PFSK-1 (cell line): ENCODE measurements at regions not wholly inside any gene's neighbourhood (a gene's known extent, or its start where the extent isn't known, plus 50 kb on each side); places are given as distances from the start of the nearest gene placed in this dataset.

ENCODE experiments used
- FOXP2 ChIP-seq: optimal IDR thresholded peaks from 2 replicates; pipeline ENCODE3; 2011; ENCODE audit warnings: borderline replicate concordance, control low read depth, inconsistent platforms; ENCODE audit not compliant: insufficient read depth; ENCODE audit errors: extremely low read length, extremely low read depth
- POLR2AphosphoS5 ChIP-seq: IDR thresholded peaks from 2 replicates; pipeline ENCODE4 v1.6.1; 2012; ENCODE audit warnings: low read depth, mild to moderate bottlenecking, control low read depth, low read length, moderate library complexity
- SIN3A ChIP-seq: IDR thresholded peaks from 2 replicates; pipeline ENCODE4 v1.6.1; 2012; ENCODE audit warnings: mild to moderate bottlenecking, low read length, moderate library complexity, borderline replicate concordance; ENCODE audit not compliant: insufficient read depth
- TAF1 ChIP-seq: IDR thresholded peaks from 2 replicates; pipeline ENCODE4 v1.6.1; 2012; ENCODE audit warnings: low read length, control low read depth, borderline replicate concordance; ENCODE audit not compliant: insufficient read depth
- TF ChIP-seq, protein P1 (sequence below), 2 experiments: IDR thresholded peaks; 2 replicates each; pipeline versions ENCODE4 v1.6.1 to v1.8.0; 2011 to 2012; ENCODE audit warnings: low read depth in 2 of 2, low read length in 2 of 2, control low read depth in 1 of 2, inconsistent platforms in 1 of 2, mild to moderate bottlenecking in 1 of 2, moderate library complexity in 1 of 2; ENCODE audit not compliant: insufficient read depth in 1 of 2

DNA sequence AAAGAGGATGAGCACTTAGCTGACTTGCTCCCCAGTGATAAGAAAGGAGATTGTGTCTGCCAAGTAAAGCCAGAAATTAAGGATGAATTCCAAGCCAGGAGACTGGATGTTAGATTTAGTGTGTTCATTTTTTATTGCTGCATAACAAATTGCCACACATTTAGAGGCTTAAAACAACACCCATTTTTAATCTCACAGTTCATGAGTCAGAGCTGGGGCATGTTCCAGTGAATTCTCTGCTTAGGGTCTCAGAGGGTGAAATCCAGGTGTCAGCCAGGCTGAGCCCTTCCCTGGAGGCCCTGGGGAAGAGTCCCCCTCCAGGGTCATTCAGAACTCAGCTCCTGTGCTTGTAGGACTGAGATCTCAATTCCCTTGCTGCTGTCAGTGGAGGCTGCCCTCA, 352.8 kb downstream of the BUD13 start:
- no peak for TF ChIP-seq TAF1
- no peak for TF ChIP-seq POLR2AphosphoS5
- TF ChIP-seq, protein P1, sequence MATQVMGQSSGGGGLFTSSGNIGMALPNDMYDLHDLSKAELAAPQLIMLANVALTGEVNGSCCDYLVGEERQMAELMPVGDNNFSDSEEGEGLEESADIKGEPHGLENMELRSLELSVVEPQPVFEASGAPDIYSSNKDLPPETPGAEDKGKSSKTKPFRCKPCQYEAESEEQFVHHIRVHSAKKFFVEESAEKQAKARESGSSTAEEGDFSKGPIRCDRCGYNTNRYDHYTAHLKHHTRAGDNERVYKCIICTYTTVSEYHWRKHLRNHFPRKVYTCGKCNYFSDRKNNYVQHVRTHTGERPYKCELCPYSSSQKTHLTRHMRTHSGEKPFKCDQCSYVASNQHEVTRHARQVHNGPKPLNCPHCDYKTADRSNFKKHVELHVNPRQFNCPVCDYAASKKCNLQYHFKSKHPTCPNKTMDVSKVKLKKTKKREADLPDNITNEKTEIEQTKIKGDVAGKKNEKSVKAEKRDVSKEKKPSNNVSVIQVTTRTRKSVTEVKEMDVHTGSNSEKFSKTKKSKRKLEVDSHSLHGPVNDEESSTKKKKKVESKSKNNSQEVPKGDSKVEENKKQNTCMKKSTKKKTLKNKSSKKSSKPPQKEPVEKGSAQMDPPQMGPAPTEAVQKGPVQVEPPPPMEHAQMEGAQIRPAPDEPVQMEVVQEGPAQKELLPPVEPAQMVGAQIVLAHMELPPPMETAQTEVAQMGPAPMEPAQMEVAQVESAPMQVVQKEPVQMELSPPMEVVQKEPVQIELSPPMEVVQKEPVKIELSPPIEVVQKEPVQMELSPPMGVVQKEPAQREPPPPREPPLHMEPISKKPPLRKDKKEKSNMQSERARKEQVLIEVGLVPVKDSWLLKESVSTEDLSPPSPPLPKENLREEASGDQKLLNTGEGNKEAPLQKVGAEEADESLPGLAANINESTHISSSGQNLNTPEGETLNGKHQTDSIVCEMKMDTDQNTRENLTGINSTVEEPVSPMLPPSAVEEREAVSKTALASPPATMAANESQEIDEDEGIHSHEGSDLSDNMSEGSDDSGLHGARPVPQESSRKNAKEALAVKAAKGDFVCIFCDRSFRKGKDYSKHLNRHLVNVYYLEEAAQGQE (IDR thresholded peaks at IDR 0.05; ENCODE audit: insufficient read depth in 1 of 2, low read depth in 2 of 2, low read length in 2 of 2) = no peak
- TF ChIP-seq SIN3A = no peak
- no peak for TF ChIP-seq FOXP2
